ENCODE measurements at regions not wholly inside any gene's neighbourhood (a gene's known extent, or its start where the extent isn't known, plus 50 kb on each side); places are given as distances from the start of the nearest gene placed in this dataset.

DNA sequence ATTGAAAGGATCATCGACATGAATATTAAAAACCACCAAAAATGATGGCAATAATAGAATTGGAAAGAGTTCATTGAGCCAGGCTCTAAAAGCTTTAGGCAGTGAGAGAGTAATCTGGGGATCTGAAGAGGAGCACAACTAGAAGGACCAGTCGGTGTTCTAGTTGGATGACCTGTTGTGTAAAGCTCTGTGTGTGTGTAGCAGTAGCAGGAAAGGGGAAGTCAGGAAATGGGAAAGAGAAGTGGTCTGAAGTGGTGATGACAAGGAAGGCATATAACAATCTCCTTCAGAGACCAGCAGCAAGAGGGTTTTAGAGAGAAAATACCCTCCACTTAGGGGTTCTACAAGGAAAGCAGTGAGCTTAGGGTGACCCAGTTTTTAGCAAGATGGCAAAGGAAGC is 539.2 kb downstream of the HTR7 start:
- no peaks in the 10 kb centered on the region for H3K36me3 ChIP-seq
- H3K9me3 ChIP-seq, result no peaks in the 10 kb centered on the region
- no peak overlapping the region for H3K9ac ChIP-seq (ENCODE audit: low read depth in 2 of 2, low read length in 2 of 2)
- TF ChIP-seq, protein P1, sequence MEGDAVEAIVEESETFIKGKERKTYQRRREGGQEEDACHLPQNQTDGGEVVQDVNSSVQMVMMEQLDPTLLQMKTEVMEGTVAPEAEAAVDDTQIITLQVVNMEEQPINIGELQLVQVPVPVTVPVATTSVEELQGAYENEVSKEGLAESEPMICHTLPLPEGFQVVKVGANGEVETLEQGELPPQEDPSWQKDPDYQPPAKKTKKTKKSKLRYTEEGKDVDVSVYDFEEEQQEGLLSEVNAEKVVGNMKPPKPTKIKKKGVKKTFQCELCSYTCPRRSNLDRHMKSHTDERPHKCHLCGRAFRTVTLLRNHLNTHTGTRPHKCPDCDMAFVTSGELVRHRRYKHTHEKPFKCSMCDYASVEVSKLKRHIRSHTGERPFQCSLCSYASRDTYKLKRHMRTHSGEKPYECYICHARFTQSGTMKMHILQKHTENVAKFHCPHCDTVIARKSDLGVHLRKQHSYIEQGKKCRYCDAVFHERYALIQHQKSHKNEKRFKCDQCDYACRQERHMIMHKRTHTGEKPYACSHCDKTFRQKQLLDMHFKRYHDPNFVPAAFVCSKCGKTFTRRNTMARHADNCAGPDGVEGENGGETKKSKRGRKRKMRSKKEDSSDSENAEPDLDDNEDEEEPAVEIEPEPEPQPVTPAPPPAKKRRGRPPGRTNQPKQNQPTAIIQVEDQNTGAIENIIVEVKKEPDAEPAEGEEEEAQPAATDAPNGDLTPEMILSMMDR (IDR thresholded peaks at IDR 0.05), result no peak
- H3K27me3 ChIP-seq, result no peaks in the 10 kb centered on the region
- no peaks in the 10 kb centered on the region for H3K4me1 ChIP-seq
- no peak overlapping the region for H3K4me3 ChIP-seq
- H3K27ac ChIP-seq, result no peak overlapping the region
- DNase-seq, result no peak
- intact Hi-C loops (cut with DNase I), result no loop called here

- Histone ChIP-seq H3K9ac (ENCODE audit: low read depth in 2 of 2, low read length in 2 of 2) (no peak overlapping the region), H3K9me3 (no peaks in the 10 kb centered on the region), H3K36me3 (no peaks in the 10 kb centered on the region), H3K4me1 (no peaks in the 10 kb centered on the region), H3K27ac (no peak overlapping the region), H3K27me3 (no peaks in the 10 kb centered on the region), H3K4me3 (no peak overlapping the region)
- TF ChIP-seq, protein P1 (IDR thresholded peaks at IDR 0.05), result no peak
- no peak for DNase-seq
- intact Hi-C loops (cut with DNase I), result no loop called here
These were observed 538.5 kb downstream of the HTR7 start for GRCh38 chr10:90319188-90319914.

- Histone ChIP-seq H3K9ac (ENCODE audit: low read depth in 2 of 2, low read length in 2 of 2) (no peak overlapping the region), H3K27ac (no peak overlapping the region), H3K4me1 (no peaks in the 10 kb centered on the region), H3K27me3 (no peaks in the 10 kb centered on the region), H3K4me3 (no peak overlapping the region), H3K9me3 (no peaks in the 10 kb centered on the region), H3K36me3 (no peaks in the 10 kb centered on the region)
- TF ChIP-seq, protein P1 (IDR thresholded peaks at IDR 0.05), result no peak
- no peak for DNase-seq
- intact Hi-C loops (cut with DNase I), result no loop called here
These were observed 536.6 kb downstream of the HTR7 start for GRCh38 chr10:90321132-90321816.

DNA sequence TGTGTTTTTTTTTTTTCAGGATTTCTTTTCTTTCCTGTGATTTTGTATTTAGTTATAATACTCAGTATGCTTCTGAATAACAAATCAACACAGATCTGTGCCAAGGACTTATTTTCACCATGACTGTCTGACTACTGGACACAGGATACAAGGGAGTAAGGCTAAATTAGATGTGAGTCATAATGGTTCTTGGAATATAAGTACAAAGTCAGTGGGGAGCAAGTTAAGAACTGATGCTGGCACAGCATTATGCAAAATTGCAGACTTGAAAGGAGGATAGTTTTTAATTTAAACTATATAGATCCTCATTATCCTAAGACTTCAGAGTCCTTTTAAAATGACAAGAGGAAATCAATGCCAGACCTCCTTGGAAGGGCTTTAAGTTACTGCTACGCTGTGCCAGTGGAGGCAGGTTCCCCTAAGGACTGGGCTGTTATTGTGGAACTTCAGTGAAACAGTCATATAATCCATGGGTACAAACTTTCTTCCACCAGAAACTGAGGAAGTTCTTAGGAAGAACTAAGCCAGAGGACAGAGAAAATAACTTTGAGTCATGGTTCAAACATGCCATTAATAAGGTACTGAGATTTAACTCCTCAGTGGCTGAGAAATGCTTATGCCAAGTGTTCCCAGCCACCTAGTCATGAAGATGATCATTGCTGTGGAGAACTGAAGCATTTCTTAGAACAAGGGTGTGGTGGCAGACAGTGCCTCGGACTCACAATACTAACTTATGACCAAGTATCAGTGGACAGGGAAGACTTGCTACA is 531.2 kb downstream of the HTR7 start:
- Histone ChIP-seq H3K27me3 (no peaks in the 10 kb centered on the region), H3K27ac (no peak overlapping the region), H3K4me3 (no peak overlapping the region), H3K4me1 (no peaks in the 10 kb centered on the region), H3K9ac (ENCODE audit: low read depth in 2 of 2, low read length in 2 of 2) (no peak overlapping the region), H3K9me3 (no peaks in the 10 kb centered on the region), H3K36me3 (no peaks in the 10 kb centered on the region)
- TF ChIP-seq, protein P1 (IDR thresholded peaks at IDR 0.05), result no peak
- DNase-seq, result no peak
- intact Hi-C loops (cut with DNase I), result no loop called here

- no peaks in the 10 kb centered on the region for H3K27me3 ChIP-seq
- H3K36me3 ChIP-seq, result no peaks in the 10 kb centered on the region
- H3K4me1 ChIP-seq, result no peaks in the 10 kb centered on the region
- H3K9me3 ChIP-seq, result no peaks in the 10 kb centered on the region
- H3K4me3 ChIP-seq, result no peak overlapping the region
- no peak overlapping the region for H3K9ac ChIP-seq (ENCODE audit: low read depth in 2 of 2, low read length in 2 of 2)
- DNase-seq, result no peak
- no peak overlapping the region for H3K27ac ChIP-seq
- TF ChIP-seq, protein P1 (IDR thresholded peaks at IDR 0.05), result no peak
- intact Hi-C loops (cut with DNase I), result no loop called here
These were observed 530.2 kb downstream of the HTR7 start for GRCh38 chr10:90327611-90328010.
